Gastrocnemius medialis (tissue), 4 donors: ENCODE measurements at regions not wholly inside any gene's neighbourhood (a gene's known extent, or its start where the extent isn't known, plus 50 kb on each side); places are given as distances from the start of the nearest gene placed in this dataset.

Source experiments
- POLR2A ChIP-seq, 2 donors: fragments of 450-650 bp; IDR thresholded peaks; one replicate each; pipeline ENCODE4 v1.6.1; 2017; ENCODE audit warnings: antibody characterized with exemption in 2 of 2, mild to moderate bottlenecking in 2 of 2, moderate library complexity in 2 of 2
- TF ChIP-seq, protein P1 (sequence below), 5 experiments: fragments of 450-650 bp in 3 of 5; fragments of 200-600 bp in 2 of 5; sonication (generic) in 2 of 5; IDR thresholded peaks in 4 of 5; conservative IDR thresholded peaks in 1 of 5; 1 replicate in 4 of 5; 2 replicates in 1 of 5; pipeline ENCODE4 v1.5.1; 2016 to 2019; ENCODE audit warnings: antibody characterized with exemption in 5 of 5, mild to moderate bottlenecking in 3 of 5, moderate library complexity in 3 of 5

DNA sequence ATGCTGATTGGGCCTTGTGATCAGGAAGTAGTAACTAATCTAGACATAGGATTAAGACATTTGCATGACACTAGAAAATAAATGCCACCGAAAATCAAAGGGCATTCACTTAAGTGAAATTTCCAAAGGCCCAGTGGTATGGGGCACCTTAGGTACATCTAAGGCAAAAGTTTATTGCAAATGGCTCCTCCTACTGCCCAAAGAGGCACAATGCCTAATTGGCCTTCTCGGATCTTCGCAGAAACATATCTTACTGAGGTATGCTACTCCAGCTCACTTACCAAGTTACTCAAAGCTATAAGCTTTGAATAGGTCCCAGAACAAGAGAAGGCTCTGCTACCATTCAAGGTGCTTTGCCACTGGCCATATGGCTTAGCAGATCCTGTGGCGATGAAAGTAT lies 174.8 kb upstream of the CXCL13 start:
- TF ChIP-seq, protein P1, sequence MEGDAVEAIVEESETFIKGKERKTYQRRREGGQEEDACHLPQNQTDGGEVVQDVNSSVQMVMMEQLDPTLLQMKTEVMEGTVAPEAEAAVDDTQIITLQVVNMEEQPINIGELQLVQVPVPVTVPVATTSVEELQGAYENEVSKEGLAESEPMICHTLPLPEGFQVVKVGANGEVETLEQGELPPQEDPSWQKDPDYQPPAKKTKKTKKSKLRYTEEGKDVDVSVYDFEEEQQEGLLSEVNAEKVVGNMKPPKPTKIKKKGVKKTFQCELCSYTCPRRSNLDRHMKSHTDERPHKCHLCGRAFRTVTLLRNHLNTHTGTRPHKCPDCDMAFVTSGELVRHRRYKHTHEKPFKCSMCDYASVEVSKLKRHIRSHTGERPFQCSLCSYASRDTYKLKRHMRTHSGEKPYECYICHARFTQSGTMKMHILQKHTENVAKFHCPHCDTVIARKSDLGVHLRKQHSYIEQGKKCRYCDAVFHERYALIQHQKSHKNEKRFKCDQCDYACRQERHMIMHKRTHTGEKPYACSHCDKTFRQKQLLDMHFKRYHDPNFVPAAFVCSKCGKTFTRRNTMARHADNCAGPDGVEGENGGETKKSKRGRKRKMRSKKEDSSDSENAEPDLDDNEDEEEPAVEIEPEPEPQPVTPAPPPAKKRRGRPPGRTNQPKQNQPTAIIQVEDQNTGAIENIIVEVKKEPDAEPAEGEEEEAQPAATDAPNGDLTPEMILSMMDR (IDR thresholded peaks at IDR 0.05 in 4 of 5, conservative IDR thresholded peaks at IDR 0.05 in 1 of 5), result no peak
- TF ChIP-seq POLR2A (IDR thresholded peaks at IDR 0.05), result no peak
